Gastrocnemius medialis (tissue), 4 donors: ENCODE measurements at regions not wholly inside any gene's neighbourhood (a gene's known extent, or its start where the extent isn't known, plus 50 kb on each side); places are given as distances from the start of the nearest gene placed in this dataset.

Experiments used
- ATAC-seq, 2 donors: fragments of 150-250 bp; one replicate each; pipeline ENCODE4 v1.9.1; 2016
- DNase-seq, 2 donors: peaks; one replicate each; pipeline ENCODE4 v3.0.0-alpha.2; 2019
- H3K27ac ChIP-seq, 4 donors: fragments of 200-600 bp; sonication (generic); 1 replicate in 1 of 4; 2 replicates in 3 of 4; pipeline ENCODE4 v1.5.1; 2016 to 2018; ENCODE audit warnings: mild to moderate bottlenecking in 2 of 4, moderate library complexity in 1 of 4
- H3K27me3 ChIP-seq, 3 donors: fragments of 200-600 bp; sonication (generic) in 2 of 3; 1 replicate in 1 of 3; 2 replicates in 2 of 3; pipeline versions ENCODE4 v1.5.1 to v1.6.0; 2016 to 2019; ENCODE audit warnings: mild to moderate bottlenecking in 1 of 3, moderate library complexity in 1 of 3
- H3K36me3 ChIP-seq, 2 donors: fragments of 200-600 bp; sonication (generic) in 1 of 2; one replicate each; pipeline ENCODE4 v1.5.1; 2017 to 2018
- H3K4me1 ChIP-seq, 2 donors: fragments of 200-600 bp; sonication (generic) in 1 of 2; one replicate each; pipeline ENCODE4 v1.5.1; 2016 to 2017; ENCODE audit warnings: mild to moderate bottlenecking in 2 of 2
- H3K4me3 ChIP-seq, 4 donors: fragments of 200-600 bp; sonication (generic) in 3 of 4; 1 replicate in 1 of 4; 2 replicates in 3 of 4; pipeline ENCODE4 v1.5.1; 2016 to 2019; ENCODE audit warnings: mild to moderate bottlenecking in 2 of 4
- H3K9me3 ChIP-seq, 3 donors: fragments of 200-600 bp; sonication (generic) in 2 of 3; 1 replicate in 1 of 3; 2 replicates in 2 of 3; pipeline ENCODE4 v1.5.1; 2016 to 2019
- CTCF ChIP-seq, 5 experiments: fragments of 450-650 bp in 3 of 5; fragments of 200-600 bp in 2 of 5; sonication (generic) in 2 of 5; IDR thresholded peaks in 4 of 5; conservative IDR thresholded peaks in 1 of 5; 1 replicate in 4 of 5; 2 replicates in 1 of 5; pipeline ENCODE4 v1.5.1; 2016 to 2019; ENCODE audit warnings: antibody characterized with exemption in 5 of 5, mild to moderate bottlenecking in 3 of 5, moderate library complexity in 3 of 5
- POLR2A ChIP-seq, 2 donors: fragments of 450-650 bp; IDR thresholded peaks; one replicate each; pipeline ENCODE4 v1.6.1; 2017; ENCODE audit warnings: antibody characterized with exemption in 2 of 2, mild to moderate bottlenecking in 2 of 2, moderate library complexity in 2 of 2
- in situ Hi-C, 4 donors: fragments of 200-750 bp; cut with MboI; loops; one replicate each; pipeline versions ENCODE4 v1.15.0 to v1.8.0; 2017; ENCODE audit warnings: low sequenced_read_pairs in 4 of 4
- intact Hi-C: fragments of 100-400 bp; cut with DNase I; formaldehyde crosslinking; loops from one replicate; pipeline ENCODE4 v1.15.1; 2023; ENCODE audit warnings: low total_unique reads

- Histone ChIP-seq H3K9me3 (no peaks in the 10 kb centered on the region), H3K4me3 (no peak overlapping the region), H3K4me1 (no peaks in the 10 kb centered on the region), H3K27me3 (no peaks in the 10 kb centered on the region), H3K36me3 (no peaks in the 10 kb centered on the region), H3K27ac (no peak overlapping the region)
- DNase-seq (no peak), ATAC-seq (no peak)
- intact Hi-C loops (no loop called here), in situ Hi-C loops (no loop called here)
- TF ChIP-seq CTCF (IDR thresholded peaks at IDR 0.05 in 4 of 5, conservative IDR thresholded peaks at IDR 0.05 in 1 of 5) (no peak), POLR2A (IDR thresholded peaks at IDR 0.05) (no peak)
These were observed 1115.3 kb upstream of the IGFBP7 start for GRCh38 chr4:58225460-58225859.

- Histone ChIP-seq H3K27ac (no peak overlapping the region), H3K4me1 (no peaks in the 10 kb centered on the region), H3K36me3 (no peaks in the 10 kb centered on the region), H3K27me3 (no peaks in the 10 kb centered on the region), H3K9me3 (no peaks in the 10 kb centered on the region), H3K4me3 (no peak overlapping the region)
- DNase-seq (no peak), ATAC-seq (no peak)
- TF ChIP-seq POLR2A (IDR thresholded peaks at IDR 0.05) (no peak), CTCF (IDR thresholded peaks at IDR 0.05 in 4 of 5, conservative IDR thresholded peaks at IDR 0.05 in 1 of 5) (no peak)
- in situ Hi-C loops (no loop called here), intact Hi-C loops (no loop called here)
These were observed 1109.0 kb upstream of the IGFBP7 start for GRCh38 chr4:58219179-58219578.

- intact Hi-C loops: no loop called here
- TF ChIP-seq CTCF (IDR thresholded peaks at IDR 0.05 in 4 of 5, conservative IDR thresholded peaks at IDR 0.05 in 1 of 5) (no peak), POLR2A (IDR thresholded peaks at IDR 0.05) (no peak)
- H3K4me3 ChIP-seq: no peak overlapping the region
- DNase-seq: no peak
- H3K27me3 ChIP-seq: no peaks in the 10 kb centered on the region
- H3K36me3 ChIP-seq: no peaks in the 10 kb centered on the region
- no peak for ATAC-seq
- H3K9me3 ChIP-seq: no peaks in the 10 kb centered on the region
- H3K4me1 ChIP-seq: no peaks in the 10 kb centered on the region
- in situ Hi-C loops: no loop called here
- H3K27ac ChIP-seq: no peak overlapping the region
These were observed 1106.3 kb upstream of the IGFBP7 start for GRCh38 chr4:58216461-58216860.

- TF ChIP-seq POLR2A (IDR thresholded peaks at IDR 0.05): no peak
- no peak for TF ChIP-seq CTCF (IDR thresholded peaks at IDR 0.05 in 4 of 5, conservative IDR thresholded peaks at IDR 0.05 in 1 of 5)
- Histone ChIP-seq H3K4me3 (no peak overlapping the region), H3K4me1 (no peaks in the 10 kb centered on the region), H3K9me3 (no peaks in the 10 kb centered on the region), H3K27ac (no peak overlapping the region), H3K27me3 (no peaks in the 10 kb centered on the region), H3K36me3 (no peaks in the 10 kb centered on the region)
- in situ Hi-C loops (no loop called here), intact Hi-C loops (no loop called here)
- ATAC-seq: no peak
- no peak for DNase-seq
These were observed 1104.2 kb upstream of the IGFBP7 start for GRCh38 chr4:58214376-58214775.

- Histone ChIP-seq H3K4me1 (no peaks in the 10 kb centered on the region), H3K27ac (no peak overlapping the region), H3K36me3 (no peaks in the 10 kb centered on the region), H3K9me3 (no peaks in the 10 kb centered on the region), H3K4me3 (no peak overlapping the region), H3K27me3 (no peaks in the 10 kb centered on the region)
- ATAC-seq: no peak
- TF ChIP-seq POLR2A (IDR thresholded peaks at IDR 0.05) (no peak), CTCF (IDR thresholded peaks at IDR 0.05 in 4 of 5, conservative IDR thresholded peaks at IDR 0.05 in 1 of 5) (no peak)
- intact Hi-C loops: no loop called here
- in situ Hi-C loops: no loop called here
- DNase-seq: no peak
These were observed 1099.4 kb upstream of the IGFBP7 start for GRCh38 chr4:58209551-58209950.
